GM23248 (cell line): ENCODE measurements at regions not wholly inside any gene's neighbourhood (a gene's known extent, or its start where the extent isn't known, plus 50 kb on each side); places are given as distances from the start of the nearest gene placed in this dataset.

ENCODE experiments used
- EZH2 ChIP-seq: fragments of 200-600 bp; sonication (generic); IDR thresholded peaks from 2 replicates; pipeline ENCODE4 v1.6.1; 2018; ENCODE audit warnings: antibody characterized with exemption, mild to moderate bottlenecking; ENCODE audit not compliant: insufficient read depth, poor library complexity, severe bottlenecking
- EZH2phosphoT487 ChIP-seq: fragments of 200-600 bp; sonication (generic); IDR thresholded peaks from 2 replicates; pipeline ENCODE4 v1.6.1; 2018; ENCODE audit warnings: antibody characterized with exemption, moderate library complexity, mild to moderate bottlenecking, low read depth; ENCODE audit not compliant: insufficient read depth

DNA sequence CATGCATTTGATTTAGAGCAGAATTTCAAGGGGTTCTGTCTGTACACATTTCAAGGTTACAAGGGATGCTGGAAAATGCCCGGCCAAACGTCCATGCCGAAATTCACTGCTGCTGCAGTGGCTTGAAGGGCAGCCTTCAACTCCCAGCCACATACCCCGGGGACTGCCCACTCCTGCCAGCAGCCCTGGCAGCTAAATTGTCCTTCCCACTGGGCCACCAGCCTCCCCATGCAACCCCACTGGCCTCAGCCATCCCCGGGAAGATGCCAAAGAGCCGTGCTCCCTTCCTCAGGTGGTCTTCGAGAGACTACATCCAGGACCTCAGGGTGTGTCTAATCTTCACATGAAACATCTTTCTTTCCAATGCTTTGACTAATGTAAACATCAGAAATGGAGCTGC, 478.7 kb upstream of the MYT1L start:
- TF ChIP-seq EZH2phosphoT487 (no peak), EZH2 (no peak)
